ENCODE measurements at regions not wholly inside any gene's neighbourhood (a gene's known extent, or its start where the extent isn't known, plus 50 kb on each side); places are given as distances from the start of the nearest gene placed in this dataset.
A peak's percentile ranks its signal among the peaks of the same experiment; 100 is the strongest.
"Not testable (repeated sequence)": the region's sequence is repeated elsewhere in the genome, so short reads cannot be mapped to it uniquely, and the experiment has no call there.

- no peak for DNase-seq (ENCODE audit: low spot score)
Observed at GRCh38 chr1:215402147-215402546, 165.0 kb upstream of the KCTD3 start.

GRCh38 chr1:215405211-215405610, 161.9 kb upstream of the KCTD3 start:
- peak; percentile 39 for DNase-seq (ENCODE audit: low spot score)

GRCh38 chr1:215406927-215407326, 160.2 kb upstream of the KCTD3 start:
- no peak for DNase-seq (ENCODE audit: low spot score)

GRCh38 chr1:215407575-215407974, 159.5 kb upstream of the KCTD3 start:
- no peak for DNase-seq (ENCODE audit: low spot score)

- not testable (repeated sequence) for DNase-seq (ENCODE audit: low spot score)
Observed at GRCh38 chr1:215409546-215409945, 157.6 kb upstream of the KCTD3 start.

- not testable (repeated sequence) for DNase-seq (ENCODE audit: low spot score)
Observed at GRCh38 chr1:215415521-215415920, 151.6 kb upstream of the KCTD3 start.

- no peak for DNase-seq (ENCODE audit: low spot score)
Observed at GRCh38 chr1:215416497-215416896, 150.6 kb upstream of the KCTD3 start.

- DNase-seq (ENCODE audit: low spot score), result no peak
Observed at GRCh38 chr1:215417122-215417521, 150.0 kb upstream of the KCTD3 start.

- no peak for DNase-seq (ENCODE audit: low spot score)
Observed at GRCh38 chr1:215418876-215419447, 148.1 kb upstream of the KCTD3 start.

GRCh38 chr1:215421744-215422143, 145.4 kb upstream of the KCTD3 start:
- DNase-seq (ENCODE audit: low spot score), result no peak

- DNase-seq (ENCODE audit: low spot score), result no peak
Observed at GRCh38 chr1:215423288-215423687, 143.8 kb upstream of the KCTD3 start.

GRCh38 chr1:215425138-215425537, 142.0 kb upstream of the KCTD3 start:
- DNase-seq (ENCODE audit: low spot score), result no peak

GRCh38 chr1:215426101-215426500, 141.0 kb upstream of the KCTD3 start:
- no peak for DNase-seq (ENCODE audit: low spot score)

- DNase-seq (ENCODE audit: low spot score), result not testable (repeated sequence)
Observed at GRCh38 chr1:215432483-215433227, 134.4 kb upstream of the KCTD3 start.

- DNase-seq (ENCODE audit: low spot score), result no peak
Observed at GRCh38 chr1:215433237-215433636, 133.9 kb upstream of the KCTD3 start.

GRCh38 chr1:215439549-215439948, 127.6 kb upstream of the KCTD3 start:
- DNase-seq (ENCODE audit: low spot score), result no peak

GRCh38 chr1:215444715-215445414, 122.2 kb upstream of the KCTD3 start:
- no peak for DNase-seq (ENCODE audit: low spot score)

GRCh38 chr1:215448014-215448413, 119.1 kb upstream of the KCTD3 start:
- not testable (repeated sequence) for DNase-seq (ENCODE audit: low spot score)

- not testable (repeated sequence) for DNase-seq (ENCODE audit: low spot score)
Observed at GRCh38 chr1:215449147-215449546, 118.0 kb upstream of the KCTD3 start.

GRCh38 chr1:215453440-215453839, 113.7 kb upstream of the KCTD3 start:
- DNase-seq (ENCODE audit: low spot score), result no peak

GRCh38 chr1:215457213-215457612, 109.9 kb upstream of the KCTD3 start:
- DNase-seq (ENCODE audit: low spot score), result no peak

- DNase-seq (ENCODE audit: low spot score), result no peak
Observed at GRCh38 chr1:215458104-215458503, 109.0 kb upstream of the KCTD3 start.

GRCh38 chr1:215458562-215458961, 108.5 kb upstream of the KCTD3 start:
- no peak for DNase-seq (ENCODE audit: low spot score)

Data from kidney capillary endothelial cell (primary cell).